ENCODE measurements at regions not wholly inside any gene's neighbourhood (a gene's known extent, or its start where the extent isn't known, plus 50 kb on each side); places are given as distances from the start of the nearest gene placed in this dataset.

GRCh38 chr2:191618046-191618780 lies 59.7 kb upstream of the NABP1 start:
- H3K27ac Mint-ChIP-seq: no peak overlapping the region
- TF ChIP-seq CTCF (IDR thresholded peaks at IDR 0.05; ENCODE audit: unreplicated experiment): no peak
- no peak overlapping the region for H3K4me3 Mint-ChIP-seq (ENCODE audit: low read depth)
- no peak for DNase-seq (ENCODE audit: low spot score, unreplicated experiment)
- H3K9me3 Mint-ChIP-seq (ENCODE audit: low read depth): no peaks in the 10 kb centered on the region
- no peaks in the 10 kb centered on the region for H3K27me3 Mint-ChIP-seq
- no peaks in the 10 kb centered on the region for H3K4me1 Mint-ChIP-seq (ENCODE audit: low read depth)
- no peaks in the 10 kb centered on the region for H3K36me3 Mint-ChIP-seq (ENCODE audit: insufficient read depth)

- no peaks in the 10 kb centered on the region for H3K9me3 Mint-ChIP-seq (ENCODE audit: low read depth)
- H3K27ac Mint-ChIP-seq: no peak overlapping the region
- no peaks in the 10 kb centered on the region for H3K4me1 Mint-ChIP-seq (ENCODE audit: low read depth)
- no peak for TF ChIP-seq CTCF (IDR thresholded peaks at IDR 0.05; ENCODE audit: unreplicated experiment)
- H3K27me3 Mint-ChIP-seq: no peaks in the 10 kb centered on the region
- no peak overlapping the region for H3K4me3 Mint-ChIP-seq (ENCODE audit: low read depth)
- DNase-seq (ENCODE audit: low spot score, unreplicated experiment): no peak
- H3K36me3 Mint-ChIP-seq (ENCODE audit: insufficient read depth): no peaks in the 10 kb centered on the region
Measured at GRCh38 chr2:191618786-191619185, 59.1 kb upstream of the NABP1 start.

GRCh38 chr2:191620144-191620543 lies 57.8 kb upstream of the NABP1 start:
- Mint-ChIP-seq H3K4me3 (ENCODE audit: low read depth) (no peak overlapping the region), H3K27ac (no peak overlapping the region), H3K9me3 (ENCODE audit: low read depth) (no peaks in the 10 kb centered on the region), H3K36me3 (ENCODE audit: insufficient read depth) (no peaks in the 10 kb centered on the region), H3K4me1 (ENCODE audit: low read depth) (no peaks in the 10 kb centered on the region), H3K27me3 (no peaks in the 10 kb centered on the region)
- DNase-seq (ENCODE audit: low spot score, unreplicated experiment): no peak
- no peak for TF ChIP-seq CTCF (IDR thresholded peaks at IDR 0.05; ENCODE audit: unreplicated experiment)

GRCh38 chr2:191622374-191623320 lies 55.3 kb upstream of the NABP1 start:
- DNase-seq (ENCODE audit: low spot score, unreplicated experiment): no peak

More at GRCh38 chr2:191622374-191623320, 55.3 kb upstream of the NABP1 start:
- Mint-ChIP-seq H3K4me3 (ENCODE audit: low read depth) (no peak overlapping the region), H3K9me3 (ENCODE audit: low read depth) (no peaks in the 10 kb centered on the region), H3K27ac (no peak overlapping the region), H3K36me3 (ENCODE audit: insufficient read depth) (no peaks in the 10 kb centered on the region), H3K4me1 (ENCODE audit: low read depth) (no peaks in the 10 kb centered on the region), H3K27me3 (no peaks in the 10 kb centered on the region)
- TF ChIP-seq CTCF (IDR thresholded peaks at IDR 0.05; ENCODE audit: unreplicated experiment): no peak

Data from progenitor cell of endocrine pancreas (in vitro differentiated cells).